ENCODE measurements at regions not wholly inside any gene's neighbourhood (a gene's known extent, or its start where the extent isn't known, plus 50 kb on each side); places are given as distances from the start of the nearest gene placed in this dataset.

DNA sequence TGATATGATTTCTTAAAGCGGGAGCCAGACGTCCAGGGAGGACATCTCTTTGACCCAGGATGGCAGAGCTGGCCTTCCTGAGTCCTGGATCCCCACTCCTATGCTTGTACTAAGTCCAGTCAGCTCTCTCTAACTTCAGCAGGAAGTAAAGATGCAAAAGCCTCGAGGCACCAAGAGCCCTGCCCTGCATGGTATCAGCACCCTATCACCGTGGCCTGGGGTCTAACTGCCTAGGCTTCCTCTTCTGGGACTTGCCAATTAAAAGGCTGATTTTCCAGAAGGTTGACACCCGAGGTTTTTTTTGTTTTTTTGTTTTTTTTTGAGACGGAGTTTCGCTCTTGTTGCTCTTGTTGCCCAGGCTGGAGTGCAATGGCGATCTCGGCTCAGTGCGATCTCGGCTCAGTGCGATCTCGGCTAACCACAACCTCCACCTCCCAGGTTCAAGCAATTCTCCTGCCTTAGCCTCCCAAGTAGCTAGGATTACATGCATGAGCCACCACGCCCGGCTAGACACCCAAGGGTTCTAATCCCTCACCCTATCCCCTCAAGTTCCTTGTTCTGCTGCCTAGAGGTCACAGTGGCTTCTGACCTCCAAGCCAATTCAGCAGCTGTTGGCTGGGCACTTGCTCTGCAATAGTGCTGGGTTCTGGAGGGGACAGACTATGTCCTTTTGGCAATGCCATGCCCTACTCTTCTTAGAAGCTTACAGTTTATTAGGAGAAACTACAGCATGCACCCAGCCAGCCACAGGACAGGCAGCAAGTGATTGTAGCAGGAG, 50.6 kb upstream of the FTH1 start:
- TF ChIP-seq CHD1 (IDR thresholded peaks at IDR 0.05; ENCODE audit: low read length) (no peak), EHMT2 (IDR thresholded peaks at IDR 0.05) (no peak), ZBTB11 (CRISPR knock-in tag; IDR thresholded peaks at IDR 0.05) (no peak), PKNOX1 (IDR thresholded peaks at IDR 0.05) (no peak), MXD1 (CRISPR knock-in tag; IDR thresholded peaks at IDR 0.05; ENCODE audit: borderline replicate concordance, poor library complexity, severe bottlenecking) (no peak), CTCF (IDR thresholded peaks at IDR 0.05 in 2 of 3, conservative IDR thresholded peaks at IDR 0.05 in 1 of 3; ENCODE audit: insufficient read depth in 2 of 3, low read depth in 1 of 3, low read length in 3 of 3) (no peak), BRD4 (IDR thresholded peaks at IDR 0.05) (no peak), POLR2A (conservative IDR thresholded peaks at IDR 0.05) (no peak), ZNF175 (CRISPR knock-in tag; IDR thresholded peaks at IDR 0.05; ENCODE audit: low read depth) (no peak), SMAD1 (IDR thresholded peaks at IDR 0.05; ENCODE audit: low read depth, low read length, partially characterized antibody) (no peak), ZFP91 (CRISPR knock-in tag; IDR thresholded peaks at IDR 0.05) (no peak)
